Muscle layer of duodenum (tissue), 2 donors: ENCODE measurements at regions not wholly inside any gene's neighbourhood (a gene's known extent, or its start where the extent isn't known, plus 50 kb on each side); places are given as distances from the start of the nearest gene placed in this dataset.

ENCODE experiments used
- H3K27ac ChIP-seq: one replicate; pipeline ENCODE4 v1.7.0; 2013; ENCODE audit warnings: mild to moderate bottlenecking, low read length
- H3K27me3 ChIP-seq: one replicate; pipeline ENCODE4 v1.7.0; 2013; ENCODE audit warnings: low read depth, mild to moderate bottlenecking, control low read depth, low read length
- H3K36me3 ChIP-seq, 2 donors: one replicate each; pipeline ENCODE4 v1.7.0; 2013; ENCODE audit warnings: low read length in 2 of 2, control low read depth in 1 of 2, mild to moderate bottlenecking in 1 of 2; ENCODE audit not compliant: insufficient read depth in 2 of 2, control insufficient read depth in 1 of 2
- H3K4me1 ChIP-seq, 2 donors: one replicate each; pipeline ENCODE4 v1.7.0; 2013; ENCODE audit warnings: low read length in 2 of 2, mild to moderate bottlenecking in 2 of 2, control low read depth in 1 of 2, moderate library complexity in 1 of 2; ENCODE audit not compliant: insufficient read depth in 2 of 2, control insufficient read depth in 1 of 2
- H3K4me3 ChIP-seq, 2 donors: one replicate each; pipeline ENCODE4 v1.7.0; 2013; ENCODE audit warnings: low read length in 2 of 2, low read depth in 1 of 2, mild to moderate bottlenecking in 1 of 2
- H3K9me3 ChIP-seq, 2 donors: one replicate each; pipeline ENCODE4 v1.7.0; 2013; ENCODE audit warnings: low read length in 2 of 2, control low read depth in 1 of 2, mild to moderate bottlenecking in 1 of 2; ENCODE audit not compliant: control insufficient read depth in 1 of 2
- donor health status: healthy.

DNA sequence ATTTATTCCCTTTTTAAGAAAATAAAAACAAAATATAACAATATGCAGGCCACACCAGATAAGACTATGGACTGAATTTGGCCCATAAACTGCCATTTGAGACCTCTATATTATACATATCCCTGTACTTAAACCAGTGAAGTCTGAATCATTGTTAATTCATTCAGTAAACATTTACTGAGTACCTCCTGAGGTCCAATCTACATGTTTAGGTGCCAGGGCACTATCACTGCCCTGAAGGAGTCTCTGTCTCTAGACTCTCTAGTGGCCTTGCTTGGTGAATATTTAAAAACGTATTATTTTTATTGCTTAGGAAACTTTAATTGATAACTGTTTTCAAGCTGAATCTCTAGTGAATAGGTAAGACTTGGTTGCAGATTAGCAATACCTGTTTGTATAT lies 74.7 kb upstream of the ELL2 start:
- H3K4me3 ChIP-seq: no peak overlapping the region

DNA sequence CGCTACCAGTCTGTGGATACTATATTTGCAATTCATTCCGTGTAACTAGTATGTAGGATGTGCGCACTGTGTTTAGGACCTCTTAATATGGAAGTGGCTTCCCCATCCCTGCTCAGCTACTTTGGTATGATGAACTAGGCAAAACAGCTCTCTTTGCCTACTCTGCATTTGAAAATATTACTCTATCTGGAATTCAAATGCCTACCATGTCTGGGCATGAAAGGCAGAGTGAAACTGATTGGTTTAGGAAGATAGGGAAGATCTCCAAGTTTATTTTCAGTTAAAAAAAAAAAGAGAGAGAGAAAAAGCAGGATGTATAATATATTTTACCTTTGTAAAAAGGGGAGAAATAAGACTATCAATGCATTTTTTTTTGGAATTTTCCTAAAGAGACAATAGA lies 74.1 kb upstream of the ELL2 start:
- Histone ChIP-seq H3K4me1 (no peaks in the 10 kb centered on the region), H3K9me3 (peaks cover 0 to 3% of the 10 kb centered on the region in 2 donors), H3K36me3 (no peaks in the 10 kb centered on the region), H3K27me3 (no peaks in the 10 kb centered on the region), H3K4me3 (no peak overlapping the region), H3K27ac (no peak overlapping the region)

More for the DNA sequence above, 74.7 kb upstream of the ELL2 start:
- Histone ChIP-seq H3K27me3 (no peaks in the 10 kb centered on the region), H3K36me3 (no peaks in the 10 kb centered on the region), H3K4me1 (no peaks in the 10 kb centered on the region), H3K9me3 (peaks cover 0 to 3% of the 10 kb centered on the region in 2 donors), H3K27ac (no peak overlapping the region)

DNA sequence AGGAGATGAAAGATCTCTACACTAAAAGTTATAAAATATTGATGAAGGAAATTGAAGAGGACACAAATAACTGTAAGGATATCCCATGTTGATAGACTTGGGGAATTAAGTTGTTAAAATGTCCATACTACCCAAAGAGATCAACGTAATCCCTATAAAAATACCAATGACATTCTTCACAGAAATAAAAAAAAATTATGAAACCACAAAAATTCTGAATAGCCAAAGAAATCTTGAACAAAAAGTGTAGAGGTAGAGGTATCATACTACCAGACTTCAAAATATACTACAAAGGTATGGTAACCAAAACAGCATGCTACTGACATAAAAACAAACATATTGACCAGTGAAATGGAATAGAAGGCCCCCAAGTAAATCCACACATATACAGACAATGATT lies 71.5 kb upstream of the ELL2 start:
- H3K27ac ChIP-seq: no peak overlapping the region
- H3K9me3 ChIP-seq: no peaks in the 10 kb centered on the region
- no peaks in the 10 kb centered on the region for H3K36me3 ChIP-seq
- no peaks in the 10 kb centered on the region for H3K4me1 ChIP-seq
- no peaks in the 10 kb centered on the region for H3K27me3 ChIP-seq
- H3K4me3 ChIP-seq: no peak overlapping the region

DNA sequence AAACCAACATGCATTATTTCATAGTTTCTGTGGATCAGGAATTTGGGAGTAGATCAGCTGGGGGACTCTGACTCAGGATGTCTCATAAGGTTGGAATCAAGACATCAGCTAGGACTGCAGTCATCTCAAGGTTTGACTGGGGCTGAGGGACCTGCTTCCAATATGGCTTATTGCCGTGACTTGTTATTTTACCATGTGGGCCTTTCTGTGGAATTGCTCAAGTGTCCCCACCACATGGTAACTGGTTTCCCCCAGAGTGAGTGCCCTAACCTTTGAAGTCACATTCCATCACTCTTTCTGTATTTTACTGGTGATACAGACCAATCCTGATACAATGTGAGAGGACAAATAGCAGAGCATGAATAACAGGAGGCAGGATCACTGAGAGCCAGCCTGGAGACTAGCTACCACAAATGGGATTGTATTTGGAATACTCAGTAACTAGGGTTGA lies 70.2 kb upstream of the ELL2 start:
- H3K27me3 ChIP-seq: no peaks in the 10 kb centered on the region
- H3K4me3 ChIP-seq: no peak overlapping the region
- H3K36me3 ChIP-seq: no peaks in the 10 kb centered on the region
- H3K4me1 ChIP-seq: no peaks in the 10 kb centered on the region
- H3K27ac ChIP-seq: no peak overlapping the region
- H3K9me3 ChIP-seq: no peaks in the 10 kb centered on the region

DNA sequence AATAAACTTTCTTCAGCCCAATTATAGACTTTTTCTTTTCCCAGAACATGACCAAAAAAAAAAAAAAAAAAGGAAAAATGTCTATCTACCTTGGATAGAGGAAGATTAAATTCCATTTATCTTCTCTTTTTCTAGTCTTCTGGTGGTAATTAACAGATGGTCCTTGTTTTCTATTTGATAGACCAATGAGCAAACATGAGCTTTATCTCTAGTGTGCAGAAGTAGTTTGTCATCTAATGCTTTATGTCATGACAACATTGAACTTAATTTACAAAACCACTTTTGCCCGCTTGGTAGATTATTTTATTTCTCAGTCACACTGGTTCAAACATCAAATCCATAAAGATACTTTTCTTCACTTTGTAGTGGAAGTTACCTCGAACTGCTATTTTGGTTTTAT lies 69.5 kb upstream of the ELL2 start:
- Histone ChIP-seq H3K27me3 (no peaks in the 10 kb centered on the region), H3K36me3 (no peaks in the 10 kb centered on the region), H3K9me3 (no peaks in the 10 kb centered on the region), H3K4me1 (no peaks in the 10 kb centered on the region), H3K4me3 (no peak overlapping the region), H3K27ac (no peak overlapping the region)

DNA sequence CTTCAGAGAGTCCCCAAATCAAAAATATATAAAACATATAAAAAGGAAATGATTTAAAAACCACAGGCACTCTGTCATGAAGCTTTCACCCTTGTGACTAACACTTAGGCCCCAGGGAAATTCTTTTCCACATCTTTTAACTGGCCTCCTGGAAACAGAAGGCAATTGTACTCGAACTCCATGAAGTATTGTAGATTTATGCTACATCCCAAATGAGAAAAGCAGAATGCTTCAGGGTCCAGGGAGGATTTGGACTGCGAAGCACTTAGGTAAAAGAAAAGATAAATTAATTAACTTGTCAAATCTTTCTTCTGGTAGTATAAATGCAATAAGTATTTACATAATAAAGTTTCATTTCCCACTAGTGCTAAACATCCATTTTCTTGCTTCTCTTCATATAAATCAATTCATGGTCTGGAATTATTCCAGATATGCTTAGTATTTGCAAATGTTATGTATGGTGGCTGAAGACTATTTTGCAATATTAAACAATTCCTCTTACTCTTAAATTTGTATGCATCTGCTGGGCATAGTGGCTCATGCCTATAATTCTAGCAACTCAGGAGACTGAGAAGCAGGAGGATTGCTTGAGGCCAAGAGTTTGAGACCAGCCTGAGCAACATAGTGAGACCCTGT lies 64.9 kb upstream of the ELL2 start:
- Histone ChIP-seq H3K36me3 (no peaks in the 10 kb centered on the region), H3K27me3 (no peaks in the 10 kb centered on the region), H3K4me1 (no peaks in the 10 kb centered on the region), H3K9me3 (no peaks in the 10 kb centered on the region), H3K4me3 (no peak overlapping the region), H3K27ac (no peak overlapping the region)

DNA sequence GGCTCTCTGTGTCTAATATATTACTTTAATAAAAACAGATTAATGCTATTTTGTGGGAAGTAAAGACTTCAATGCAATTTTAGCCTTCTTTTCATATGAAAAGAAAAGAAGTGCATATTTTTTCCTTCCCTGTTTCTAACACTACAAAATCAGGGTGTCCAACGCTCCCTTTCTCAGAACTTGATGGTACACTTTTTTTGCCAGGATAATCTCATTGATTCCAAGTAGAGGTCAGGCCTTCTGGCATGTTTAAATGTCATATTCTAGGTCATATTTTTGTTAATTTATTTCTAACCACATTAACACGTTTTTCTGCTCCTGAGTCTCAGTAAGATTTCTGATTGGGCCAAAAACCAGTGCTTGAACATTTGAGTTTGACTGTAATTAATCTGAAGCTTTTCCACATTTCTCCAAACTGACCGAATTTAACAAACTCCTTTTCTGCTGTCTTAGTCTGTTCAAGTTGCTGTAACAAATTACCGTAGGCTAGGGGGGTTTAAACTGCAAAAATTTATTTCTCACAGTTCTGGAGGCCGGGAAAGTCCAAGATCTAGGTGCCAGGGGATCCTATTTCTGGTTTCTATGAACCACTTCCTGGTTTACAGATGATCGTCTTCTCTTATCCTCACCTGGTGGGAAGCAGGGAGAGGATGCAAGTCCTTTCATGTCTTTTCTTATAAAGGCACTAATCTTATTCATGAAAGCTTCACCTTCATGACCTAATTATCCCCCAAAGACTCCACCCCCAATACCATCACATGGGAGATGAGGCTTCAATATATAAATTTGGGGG lies 63.2 kb upstream of the ELL2 start:
- Histone ChIP-seq H3K36me3 (no peaks in the 10 kb centered on the region), H3K9me3 (no peaks in the 10 kb centered on the region), H3K27ac (no peak overlapping the region), H3K4me3 (no peak overlapping the region), H3K4me1 (no peaks in the 10 kb centered on the region), H3K27me3 (no peaks in the 10 kb centered on the region)

DNA sequence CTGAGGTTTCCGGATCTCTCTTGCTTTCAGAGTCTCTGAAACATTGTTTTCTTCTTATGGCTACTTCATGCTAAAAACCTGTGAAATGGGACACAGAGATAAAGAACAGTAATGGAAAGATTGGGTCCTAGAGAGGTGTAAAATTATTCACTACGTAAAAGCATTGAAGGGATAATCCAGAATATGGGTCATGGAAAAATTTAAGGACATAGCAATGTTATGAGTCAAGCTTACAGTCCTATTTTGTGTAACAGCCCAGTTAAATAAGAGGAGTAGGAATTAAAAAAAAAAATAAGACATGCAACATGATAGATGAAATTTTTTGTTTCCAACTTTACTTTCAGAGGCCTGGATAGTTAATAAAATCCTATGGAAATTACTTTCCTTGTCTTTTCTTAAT lies 61.9 kb upstream of the ELL2 start:
- Histone ChIP-seq H3K36me3 (no peaks in the 10 kb centered on the region), H3K4me1 (no peaks in the 10 kb centered on the region), H3K4me3 (no peak overlapping the region), H3K27ac (peak overlapping the region; percentile 11), H3K9me3 (no peaks in the 10 kb centered on the region), H3K27me3 (no peaks in the 10 kb centered on the region)

DNA sequence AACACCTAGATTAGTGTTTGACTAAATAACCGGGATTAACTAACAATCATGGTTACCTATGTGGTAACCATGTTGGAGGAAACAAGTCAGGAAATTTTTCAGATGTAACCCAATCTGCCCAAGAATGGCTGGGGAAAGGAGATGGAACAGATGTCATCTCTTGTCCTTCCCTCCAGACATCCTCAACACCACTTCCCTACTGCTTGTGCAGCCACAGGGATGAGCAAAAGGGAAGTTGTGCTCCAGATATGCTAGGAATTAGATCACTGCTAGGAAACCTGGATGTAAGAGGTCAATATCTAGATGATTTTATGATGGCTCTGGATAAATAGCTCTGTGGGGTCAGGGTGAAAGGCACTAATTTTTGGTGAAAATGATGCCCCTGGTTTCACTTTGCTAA lies 61.3 kb upstream of the ELL2 start:
- H3K36me3 ChIP-seq: no peaks in the 10 kb centered on the region

DNA sequence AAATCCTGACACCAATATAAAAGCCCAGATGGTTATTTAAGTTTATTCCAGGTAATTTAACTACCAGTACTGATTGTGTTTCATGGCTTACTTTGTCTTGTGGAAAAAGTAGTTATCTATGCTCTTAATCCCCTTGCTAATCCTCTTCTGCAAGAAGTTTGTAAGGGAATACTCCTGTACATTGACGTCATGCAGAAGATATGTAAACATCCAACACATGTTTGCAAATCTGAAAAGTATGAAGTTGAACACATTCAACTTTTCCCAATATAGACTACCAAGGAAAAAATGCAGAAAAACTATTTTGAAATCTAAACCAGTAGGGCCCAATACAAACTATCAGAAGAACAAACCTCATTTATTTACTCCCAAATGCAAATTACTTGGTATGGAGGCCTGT lies 56.3 kb upstream of the ELL2 start:
- H3K36me3 ChIP-seq: no peaks in the 10 kb centered on the region

More for the DNA sequence above, 61.3 kb upstream of the ELL2 start:
- no peaks in the 10 kb centered on the region for H3K27me3 ChIP-seq
- peak overlapping the region; percentile 11 for H3K27ac ChIP-seq
- no peaks in the 10 kb centered on the region for H3K4me1 ChIP-seq
- no peak overlapping the region for H3K4me3 ChIP-seq
- no peaks in the 10 kb centered on the region for H3K9me3 ChIP-seq

DNA sequence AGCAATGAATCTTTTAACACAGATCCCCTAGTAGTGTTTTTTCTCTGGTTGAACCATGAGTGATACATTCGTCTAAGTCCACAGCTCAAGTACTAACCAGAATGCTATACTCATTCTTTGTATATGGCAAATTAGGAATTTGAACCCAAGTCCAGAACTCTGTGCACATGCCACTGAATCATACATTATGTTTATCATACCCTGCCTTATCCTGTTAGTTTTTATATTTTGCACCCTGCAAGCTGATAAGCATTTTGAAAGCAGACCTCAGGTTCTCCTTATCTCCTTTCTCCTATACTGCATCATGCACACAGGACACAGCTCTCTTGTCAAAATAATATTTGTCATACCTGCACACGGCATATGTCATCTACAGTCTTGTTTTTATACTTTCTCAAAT lies 54.6 kb upstream of the ELL2 start:
- no peaks in the 10 kb centered on the region for H3K27me3 ChIP-seq
- H3K4me3 ChIP-seq: no peak overlapping the region
- H3K4me1 ChIP-seq: no peaks in the 10 kb centered on the region
- H3K9me3 ChIP-seq: no peaks in the 10 kb centered on the region
- H3K27ac ChIP-seq: no peak overlapping the region
- no peaks in the 10 kb centered on the region for H3K36me3 ChIP-seq

More for the DNA sequence above, 56.3 kb upstream of the ELL2 start:
- no peaks in the 10 kb centered on the region for H3K27me3 ChIP-seq
- no peak overlapping the region for H3K27ac ChIP-seq
- no peaks in the 10 kb centered on the region for H3K9me3 ChIP-seq
- no peak overlapping the region for H3K4me3 ChIP-seq
- H3K4me1 ChIP-seq: no peaks in the 10 kb centered on the region
